AG08395 (cell line): ENCODE measurements at regions not wholly inside any gene's neighbourhood (a gene's known extent, or its start where the extent isn't known, plus 50 kb on each side); places are given as distances from the start of the nearest gene placed in this dataset.
"Not testable (repeated sequence)": the region's sequence is repeated elsewhere in the genome, so short reads cannot be mapped to it uniquely, and the experiment has no call there.

Experiments
- DNase-seq: peaks from one replicate; pipeline ENCODE4 v3.0.0; 2012; ENCODE audit warnings: mixed read lengths, low spot score

- DNase-seq: no peak
These were observed 500.4 kb downstream of the KCTD16 start for GRCh38 chr5:144671066-144671465.

DNA sequence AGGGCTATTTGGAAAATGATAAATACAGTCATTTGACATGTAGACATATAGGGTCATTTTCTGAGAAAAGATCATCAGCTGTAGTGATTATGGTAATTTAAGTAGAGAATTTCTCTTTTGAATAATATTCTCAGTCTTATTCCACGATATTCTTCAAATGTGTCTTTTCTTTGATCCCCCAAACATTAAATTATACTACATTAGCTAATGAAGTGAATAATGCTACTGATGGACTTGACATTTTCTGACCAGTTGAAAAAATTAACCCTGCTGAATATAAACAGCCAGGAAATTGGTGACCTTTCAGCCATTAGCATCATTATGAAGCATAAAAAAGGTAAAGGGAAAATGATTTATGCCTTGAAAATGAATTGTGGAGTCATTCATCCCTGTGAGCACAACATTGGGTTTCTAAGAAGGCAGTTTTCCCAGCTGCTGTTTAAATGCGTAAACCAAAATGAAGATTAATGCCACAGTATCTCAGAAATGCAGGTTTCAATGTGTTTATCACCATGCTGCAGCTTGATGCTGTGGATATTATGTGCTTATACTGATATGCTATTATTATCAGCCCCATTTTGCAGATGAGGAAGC lies 489.1 kb downstream of the KCTD16 start:
- no peak for DNase-seq

GRCh38 chr5:144644317-144644716 lies 473.6 kb downstream of the KCTD16 start:
- no peak for DNase-seq

DNA sequence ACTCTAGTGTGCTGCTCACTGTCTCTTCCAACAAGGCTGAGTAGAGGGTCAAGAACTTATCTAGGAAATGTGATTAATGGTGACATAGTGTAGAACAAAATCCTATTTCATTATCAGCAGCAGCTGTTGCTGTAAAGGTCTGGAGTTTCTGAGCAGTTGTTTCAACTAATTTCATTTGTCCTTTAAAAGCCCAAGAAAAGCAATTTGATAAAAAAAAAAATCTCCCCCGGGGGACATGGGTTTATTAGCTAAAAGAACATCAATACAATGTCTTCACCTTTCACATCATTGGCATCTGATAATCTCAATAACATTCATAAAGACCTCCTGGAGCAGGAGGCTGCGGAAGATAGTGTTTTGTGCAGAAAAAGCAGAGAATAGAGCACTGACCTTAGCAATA lies 468.1 kb downstream of the KCTD16 start:
- no peak for DNase-seq

DNA sequence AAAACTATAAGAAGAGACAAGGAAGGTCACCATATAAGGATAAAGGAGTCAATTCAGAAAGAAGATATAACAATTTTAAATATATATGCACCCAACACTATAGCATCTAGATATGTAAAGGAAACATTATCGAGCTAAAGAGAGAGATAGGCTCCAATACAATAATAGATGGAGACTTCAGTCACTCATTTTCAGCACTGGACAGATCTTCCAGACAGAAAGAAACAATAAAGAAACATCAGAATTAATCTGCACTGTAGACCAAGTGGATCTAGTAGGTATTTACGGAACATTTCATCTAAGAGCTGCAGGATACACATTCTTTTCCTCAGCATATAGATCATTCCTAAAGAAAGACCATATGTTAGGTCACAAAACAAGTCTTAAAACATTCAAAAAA lies 463.5 kb downstream of the KCTD16 start:
- DNase-seq: no peak

DNA sequence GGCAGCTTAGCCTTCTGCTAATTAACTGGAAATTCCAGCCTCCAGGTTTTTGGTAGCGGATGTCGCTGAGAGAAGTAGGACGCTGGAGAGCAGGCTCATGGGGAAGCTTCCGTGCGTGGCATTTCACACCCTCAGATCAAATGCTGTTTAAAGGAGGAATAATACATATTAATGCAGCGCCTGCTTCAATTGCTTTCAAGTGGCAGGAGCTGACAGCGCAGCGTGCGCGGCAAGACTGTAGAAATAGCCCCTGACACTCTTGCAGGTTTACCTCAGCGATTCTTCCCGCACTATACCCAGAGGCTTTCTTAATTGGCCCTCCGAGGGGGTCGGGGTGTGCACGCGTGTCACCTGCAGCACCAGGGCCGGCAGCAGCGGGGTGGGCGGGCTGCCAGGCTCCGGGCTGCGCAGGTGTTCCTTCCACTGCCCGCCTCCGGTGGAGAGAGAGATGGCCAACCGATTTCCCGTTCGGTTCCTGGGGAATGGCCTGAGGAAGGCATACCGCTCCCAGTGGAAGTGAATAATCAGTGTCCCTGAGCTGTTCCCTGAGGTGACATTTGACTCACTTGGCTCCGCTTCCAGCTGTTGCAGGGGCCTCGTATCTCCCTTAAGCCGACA lies 427.9 kb downstream of the KCTD16 start:
- no peak for DNase-seq

GRCh38 chr5:144596517-144596916 lies 425.8 kb downstream of the KCTD16 start:
- no peak for DNase-seq

GRCh38 chr5:144594919-144595318 lies 424.2 kb downstream of the KCTD16 start:
- DNase-seq: no peak

- DNase-seq: not testable (repeated sequence)
These were observed 423.6 kb downstream of the KCTD16 start for GRCh38 chr5:144594234-144594633.

DNA sequence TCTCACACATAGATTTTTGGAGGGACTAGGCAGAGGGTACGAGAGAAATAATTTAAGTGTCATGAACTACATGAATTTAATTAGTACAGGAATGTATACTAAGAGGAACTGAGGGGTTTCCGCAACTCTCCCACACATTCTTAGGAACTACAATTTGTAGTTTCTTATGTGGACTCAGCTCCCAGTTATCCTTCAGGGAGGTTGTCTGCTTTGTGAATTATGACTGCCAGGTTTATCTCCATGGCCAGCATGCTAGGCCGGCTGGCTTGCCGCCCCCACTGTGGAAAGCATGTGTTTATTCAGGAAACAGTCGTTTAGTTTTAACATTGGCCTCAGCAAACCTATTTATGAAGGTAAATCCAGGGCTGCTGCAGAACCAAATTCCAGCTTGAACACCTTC lies 415.0 kb downstream of the KCTD16 start:
- no peak for DNase-seq

DNA sequence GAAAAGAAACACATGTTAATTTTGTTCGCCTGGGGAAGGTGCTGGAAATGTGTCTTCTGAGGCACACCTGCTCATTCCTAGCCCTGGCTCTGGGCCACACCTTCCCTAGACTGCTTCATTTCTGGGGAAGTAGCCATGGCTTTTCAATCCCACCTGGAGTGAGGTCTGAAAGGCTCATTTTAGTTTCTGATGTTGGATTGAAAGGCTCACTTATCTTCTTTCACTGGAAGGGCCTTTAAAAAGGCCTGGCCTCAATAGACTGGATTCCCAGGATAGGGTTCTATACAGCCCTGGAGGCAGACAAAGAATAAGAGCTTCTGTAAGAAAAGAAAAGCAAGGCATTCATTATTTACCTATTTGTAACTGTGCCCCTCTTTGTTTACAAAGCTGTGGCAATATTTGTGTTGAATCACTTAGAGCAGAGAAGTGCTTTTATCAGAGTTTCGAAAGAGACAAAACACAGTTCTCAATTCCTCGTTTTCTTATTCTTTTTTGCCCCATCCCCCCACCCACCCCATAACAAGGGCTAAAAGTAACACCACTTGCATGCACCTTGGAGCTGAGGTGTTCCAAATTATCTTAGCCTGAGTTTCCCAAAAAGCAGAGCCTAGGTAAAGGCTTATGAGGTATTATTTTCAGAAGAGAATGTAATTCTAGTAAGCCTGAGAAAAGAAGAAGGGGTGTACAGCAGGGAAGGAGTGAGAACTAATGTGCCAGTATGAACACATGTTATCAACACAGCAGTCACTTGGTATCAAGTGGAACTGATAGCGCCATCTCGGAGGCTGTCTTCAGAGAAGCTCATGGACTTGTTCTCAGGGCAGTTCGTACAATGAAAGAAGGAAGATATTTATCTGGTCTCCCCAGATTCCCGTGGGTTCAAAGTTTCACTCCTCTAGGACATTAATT lies 413.1 kb downstream of the KCTD16 start:
- no peak for DNase-seq

DNA sequence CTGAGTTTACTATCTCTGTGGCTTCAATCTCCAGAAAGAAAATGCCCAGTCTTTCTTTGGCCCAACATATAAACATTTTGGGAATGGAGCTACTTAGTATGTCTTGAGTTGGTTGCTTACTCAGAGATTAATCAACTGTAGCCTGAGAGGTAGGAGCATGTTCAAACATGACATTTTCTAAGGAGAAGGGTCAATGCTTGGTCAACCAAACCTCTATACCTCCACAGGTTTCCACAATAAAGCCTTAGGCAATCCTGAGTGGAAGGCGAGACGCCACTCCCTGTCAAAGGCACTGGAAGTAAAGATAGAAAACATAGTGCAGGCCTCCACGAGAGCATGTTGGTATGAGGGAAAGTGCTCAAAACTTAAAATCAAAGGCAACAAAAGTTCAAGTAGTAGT lies 411.4 kb downstream of the KCTD16 start:
- DNase-seq: no peak

GRCh38 chr5:144581044-144581443 lies 410.4 kb downstream of the KCTD16 start:
- no peak for DNase-seq

- no peak for DNase-seq
These were observed 407.0 kb downstream of the KCTD16 start for GRCh38 chr5:144577676-144578075.

DNA sequence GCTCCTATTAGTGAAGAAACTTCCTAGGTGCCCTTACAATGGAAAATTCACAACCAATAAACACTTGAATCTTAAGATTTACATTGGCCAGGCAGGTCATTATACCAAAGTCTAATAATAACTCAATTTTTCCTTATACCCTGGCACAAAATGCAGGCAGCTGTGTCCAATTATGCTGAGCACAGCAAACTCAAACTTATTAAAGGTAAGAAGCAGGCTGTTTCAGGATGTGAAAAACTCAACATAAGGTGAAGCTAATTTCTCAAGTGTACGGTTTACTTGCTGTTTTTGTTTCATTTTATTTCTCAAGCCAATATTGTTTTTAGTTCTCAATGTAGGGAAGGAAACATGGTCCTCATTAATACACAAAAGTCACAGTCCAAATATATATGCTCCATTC lies 405.1 kb downstream of the KCTD16 start:
- no peak for DNase-seq

DNA sequence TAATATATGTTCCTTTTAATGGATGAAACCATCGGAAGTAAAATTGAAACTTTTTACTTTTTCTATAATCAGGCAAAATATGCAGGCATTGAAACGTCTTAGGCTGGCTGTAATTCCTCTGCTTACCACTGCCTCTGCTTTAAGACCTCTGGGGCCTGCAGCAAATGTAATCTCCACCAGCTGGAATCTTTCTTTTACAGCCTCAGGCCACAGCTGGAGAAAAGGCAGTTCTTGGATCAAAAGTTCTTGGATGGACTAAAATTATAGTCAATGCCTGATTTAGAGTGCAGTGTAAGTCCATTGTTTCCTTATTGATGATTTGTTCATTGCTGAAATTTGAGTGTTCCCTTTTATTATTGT lies 396.7 kb downstream of the KCTD16 start:
- no peak for DNase-seq

DNA sequence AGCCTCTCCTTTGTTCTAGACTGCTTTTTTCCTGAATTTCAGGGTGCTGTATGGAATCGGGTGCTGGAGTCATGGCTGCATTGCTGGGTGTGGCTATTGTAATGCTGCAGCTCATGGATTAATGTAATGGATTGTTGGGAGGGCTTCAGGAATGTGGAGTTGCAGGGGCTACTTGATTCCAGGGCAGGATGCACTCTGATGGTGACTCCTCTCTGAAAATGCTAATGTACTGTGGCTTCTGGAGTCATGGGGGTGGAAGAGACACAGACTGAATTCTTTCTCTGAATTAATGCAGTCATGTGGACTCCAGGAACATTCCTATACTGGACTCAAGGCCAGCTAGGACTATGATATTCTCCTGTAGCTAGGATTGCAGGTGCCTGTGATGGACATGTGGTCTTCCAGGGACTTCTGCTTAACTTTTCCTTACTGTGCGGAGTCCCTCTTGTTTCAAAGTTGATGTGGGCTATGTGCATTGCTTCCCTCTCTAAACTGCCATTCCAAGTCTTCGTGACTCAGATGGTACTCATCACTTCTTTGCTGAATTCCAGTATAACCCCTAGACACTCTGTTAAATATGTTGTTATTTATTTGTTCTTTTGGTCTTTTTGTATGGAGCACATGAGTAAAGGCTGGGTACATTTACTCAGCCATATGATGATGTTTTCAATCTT lies 396.2 kb downstream of the KCTD16 start:
- DNase-seq: peak; percentile 6

GRCh38 chr5:144549580-144549979 lies 378.9 kb downstream of the KCTD16 start:
- no peak for DNase-seq

DNA sequence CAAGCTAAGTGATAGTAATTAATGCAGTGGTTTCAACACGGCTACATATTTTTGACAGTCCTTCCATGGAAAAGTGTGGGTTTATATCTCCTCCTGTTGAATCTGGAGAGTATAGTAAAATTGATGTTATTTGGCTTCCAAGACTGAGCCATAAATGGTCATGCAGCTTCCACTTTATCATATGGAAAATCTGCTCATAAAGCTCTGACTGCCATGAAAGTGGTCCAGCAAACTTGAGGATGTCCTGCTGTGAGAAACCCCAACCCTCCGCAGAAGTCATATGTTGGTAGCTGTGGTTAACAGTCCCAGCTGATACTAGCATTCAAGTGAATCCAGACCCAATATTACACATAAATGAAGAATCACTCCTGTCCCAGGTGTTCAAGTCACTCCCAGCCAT lies 378.3 kb downstream of the KCTD16 start:
- DNase-seq: no peak

- no peak for DNase-seq
These were observed 376.4 kb downstream of the KCTD16 start for GRCh38 chr5:144547098-144547499.

GRCh38 chr5:144538845-144539244 lies 368.2 kb downstream of the KCTD16 start:
- DNase-seq: no peak
